ENCODE measurements at regions not wholly inside any gene's neighbourhood (a gene's known extent, or its start where the extent isn't known, plus 50 kb on each side); places are given as distances from the start of the nearest gene placed in this dataset.

DNA sequence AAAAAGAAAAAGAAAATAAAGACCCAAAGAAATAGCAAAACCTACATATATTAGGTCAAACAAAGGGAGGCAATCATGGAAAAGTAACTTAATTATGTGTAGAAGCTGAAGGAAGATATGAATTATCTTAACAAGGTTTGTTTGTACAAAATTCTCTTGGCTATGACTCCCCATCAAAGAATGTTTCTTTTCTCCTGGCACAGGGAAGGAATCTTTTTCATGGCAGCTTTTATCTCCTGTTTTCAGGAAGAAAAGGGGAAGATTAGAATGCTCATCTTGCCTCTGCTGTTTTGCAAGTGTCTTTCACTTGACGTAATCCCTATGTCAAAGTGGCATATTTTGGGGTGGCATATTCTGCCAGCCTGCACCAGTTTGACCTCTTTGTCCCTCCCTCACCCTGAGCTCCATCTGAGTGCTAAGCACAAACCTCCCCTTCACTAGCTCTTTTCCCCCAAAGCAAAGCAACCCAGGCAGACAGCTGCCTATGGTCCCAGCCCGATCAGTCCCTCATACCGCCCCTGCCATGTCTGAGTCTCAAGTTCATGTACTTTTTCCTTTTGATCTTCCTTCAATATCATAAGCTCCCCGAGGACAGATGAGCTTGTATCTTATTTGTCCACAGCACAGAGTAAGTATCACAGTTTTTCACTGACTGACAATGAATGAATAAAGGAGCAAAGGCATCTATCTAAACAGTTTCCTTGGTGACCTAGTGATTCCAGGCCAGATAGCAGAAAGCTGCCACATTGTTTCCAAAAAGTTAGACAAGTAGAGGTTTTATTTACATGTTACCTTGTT, 242.8 kb upstream of the ANKRD55 start:
- Histone ChIP-seq H3K36me3 (no peaks in the 10 kb centered on the region), H3K27ac (no peak overlapping the region), H3K4me1 (peaks cover 0 to 20% (median 19%) of the 10 kb centered on the region in 4 donors), H3K4me3 (no peak overlapping the region), H3K27me3 (peaks cover 0 to 1% (median 0%) of the 10 kb centered on the region in 3 donors), H3K9me3 (no peaks in the 10 kb centered on the region)
- TF ChIP-seq EP300 (IDR thresholded peaks at IDR 0.05) (no peak), POLR2A (IDR thresholded peaks at IDR 0.05) (no peak), POLR2AphosphoS5 (IDR thresholded peaks at IDR 0.05) (no peak)
- TF ChIP-seq, protein P1, sequence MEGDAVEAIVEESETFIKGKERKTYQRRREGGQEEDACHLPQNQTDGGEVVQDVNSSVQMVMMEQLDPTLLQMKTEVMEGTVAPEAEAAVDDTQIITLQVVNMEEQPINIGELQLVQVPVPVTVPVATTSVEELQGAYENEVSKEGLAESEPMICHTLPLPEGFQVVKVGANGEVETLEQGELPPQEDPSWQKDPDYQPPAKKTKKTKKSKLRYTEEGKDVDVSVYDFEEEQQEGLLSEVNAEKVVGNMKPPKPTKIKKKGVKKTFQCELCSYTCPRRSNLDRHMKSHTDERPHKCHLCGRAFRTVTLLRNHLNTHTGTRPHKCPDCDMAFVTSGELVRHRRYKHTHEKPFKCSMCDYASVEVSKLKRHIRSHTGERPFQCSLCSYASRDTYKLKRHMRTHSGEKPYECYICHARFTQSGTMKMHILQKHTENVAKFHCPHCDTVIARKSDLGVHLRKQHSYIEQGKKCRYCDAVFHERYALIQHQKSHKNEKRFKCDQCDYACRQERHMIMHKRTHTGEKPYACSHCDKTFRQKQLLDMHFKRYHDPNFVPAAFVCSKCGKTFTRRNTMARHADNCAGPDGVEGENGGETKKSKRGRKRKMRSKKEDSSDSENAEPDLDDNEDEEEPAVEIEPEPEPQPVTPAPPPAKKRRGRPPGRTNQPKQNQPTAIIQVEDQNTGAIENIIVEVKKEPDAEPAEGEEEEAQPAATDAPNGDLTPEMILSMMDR (IDR thresholded peaks at IDR 0.05), result no peak
- intact Hi-C loops (cut with DNase I; ENCODE audit: low total_unique reads), result no loop called here
- DNase-seq, result no peak
- 71 to 95% (median 81%) methylated on average over 4 of the region's 4 CpGs for WGBS, 5 donors

DNA sequence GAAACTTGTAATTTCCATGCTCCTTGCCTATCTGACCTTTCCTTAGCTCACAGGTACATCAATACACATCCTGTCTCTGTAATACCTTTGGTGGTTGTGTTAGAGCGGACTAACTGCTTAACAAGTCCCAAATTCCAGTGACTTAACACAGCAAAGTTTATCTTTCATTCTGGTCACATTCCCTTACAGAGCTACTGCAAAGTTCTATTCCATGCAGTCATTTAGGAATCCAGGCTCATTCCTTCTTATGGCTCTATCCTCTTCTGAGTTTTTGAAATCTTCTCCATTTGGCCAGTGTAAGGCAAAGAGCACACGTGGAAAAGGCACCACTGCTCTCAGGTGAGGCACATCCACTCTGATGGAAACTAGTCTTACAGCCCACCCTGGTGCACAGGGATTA, 238.6 kb upstream of the ANKRD55 start:
- TF ChIP-seq EP300 (IDR thresholded peaks at IDR 0.05) (no peak), POLR2AphosphoS5 (IDR thresholded peaks at IDR 0.05) (no peak), POLR2A (IDR thresholded peaks at IDR 0.05) (no peak)
- TF ChIP-seq, protein P1 (IDR thresholded peaks at IDR 0.05), result no peak
- no peaks in the 10 kb centered on the region for H3K27me3 ChIP-seq
- 81 to 85% (median 82%) methylated on average over 2 of the region's 2 CpGs for WGBS, 5 donors
- H3K27ac ChIP-seq, result no peak overlapping the region
- H3K9me3 ChIP-seq, result no peaks in the 10 kb centered on the region
- intact Hi-C loops (cut with DNase I; ENCODE audit: low total_unique reads), result no loop called here
- no peaks in the 10 kb centered on the region for H3K4me1 ChIP-seq
- H3K4me3 ChIP-seq, result no peak overlapping the region
- no peak for DNase-seq
- H3K36me3 ChIP-seq, result no peaks in the 10 kb centered on the region

DNA sequence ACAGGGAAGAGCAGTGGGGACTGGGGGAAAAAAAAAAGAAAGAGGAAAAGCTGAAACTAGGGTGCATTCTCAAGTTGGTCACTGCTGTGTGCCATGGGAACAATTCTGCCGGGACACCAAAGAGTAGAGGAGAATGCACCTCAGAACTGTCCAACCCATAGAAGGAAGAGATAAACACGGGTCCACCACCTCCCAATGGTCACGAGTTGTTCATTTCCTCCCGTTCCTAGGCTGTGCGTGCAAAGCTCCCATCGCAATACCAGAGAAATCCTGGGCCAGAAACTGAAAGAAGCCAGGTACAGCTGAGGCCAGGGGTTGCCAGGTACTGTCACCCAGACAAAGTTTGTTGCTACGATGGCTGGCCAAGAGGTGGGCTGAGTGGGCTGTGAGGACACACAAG, 236.9 kb upstream of the ANKRD55 start:
- Histone ChIP-seq H3K27ac (no peak overlapping the region), H3K4me3 (no peak overlapping the region), H3K27me3 (no peaks in the 10 kb centered on the region), H3K36me3 (no peaks in the 10 kb centered on the region), H3K4me1 (peaks cover 0 to 10% (median 2%) of the 10 kb centered on the region in 4 donors), H3K9me3 (no peaks in the 10 kb centered on the region)
- intact Hi-C loops (cut with DNase I; ENCODE audit: low total_unique reads), result no loop called here
- TF ChIP-seq POLR2A (IDR thresholded peaks at IDR 0.05) (no peak), EP300 (IDR thresholded peaks at IDR 0.05) (no peak), POLR2AphosphoS5 (IDR thresholded peaks at IDR 0.05) (no peak)
- TF ChIP-seq, protein P1 (IDR thresholded peaks at IDR 0.05), result no peak
- WGBS, 5 donors, result 77 to 92% (median 86%) methylated on average over 7 of the region's 7 CpGs
- no peak for DNase-seq

DNA sequence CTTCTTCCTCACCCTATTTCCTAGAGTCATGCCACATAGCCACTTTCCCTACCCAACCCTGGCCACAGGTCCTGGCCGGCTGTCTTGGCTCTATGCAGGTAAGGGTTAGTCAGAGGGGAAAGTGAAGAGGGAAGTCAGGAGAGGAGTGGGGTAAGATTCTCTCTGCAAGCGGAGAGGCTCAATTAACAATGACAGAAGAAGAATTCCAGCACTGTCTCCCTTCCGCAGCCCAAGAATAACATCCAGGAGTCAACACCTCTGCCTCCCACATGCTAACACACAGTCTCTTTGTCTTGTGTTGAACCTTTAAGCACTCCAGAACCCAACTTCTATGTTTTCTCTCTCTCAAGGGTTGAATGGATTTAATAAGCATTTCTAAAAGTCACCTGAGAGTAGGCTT, 235.1 kb upstream of the ANKRD55 start:
- Histone ChIP-seq H3K4me1 (peaks cover 0 to 10% (median 2%) of the 10 kb centered on the region in 4 donors), H3K27me3 (no peaks in the 10 kb centered on the region), H3K4me3 (no peak overlapping the region), H3K27ac (no peak overlapping the region), H3K36me3 (no peaks in the 10 kb centered on the region), H3K9me3 (no peaks in the 10 kb centered on the region)
- TF ChIP-seq, protein P1 (IDR thresholded peaks at IDR 0.05), result no peak
- TF ChIP-seq POLR2A (IDR thresholded peaks at IDR 0.05) (no peak), EP300 (IDR thresholded peaks at IDR 0.05) (no peak), POLR2AphosphoS5 (IDR thresholded peaks at IDR 0.05) (no peak)
- no peak for DNase-seq
- WGBS, 5 donors, result 74 to 96% (median 94%) methylated on average over 3 of the region's 3 CpGs
- intact Hi-C loops (cut with DNase I; ENCODE audit: low total_unique reads), result no loop called here

Measured in stomach (tissue), 8 donors.